Stimulated activated CD4-positive, alpha-beta T cell treated with anti-CD3 and anti-CD28 coated beads, Interleukin-2, amount 100 ng/mL, for 24 hours (primary cell): ENCODE measurements at regions not wholly inside any gene's neighbourhood (a gene's known extent, or its start where the extent isn't known, plus 50 kb on each side); places are given as distances from the start of the nearest gene placed in this dataset.

Source experiments
- DNase-seq, 2 donors: peaks; one replicate each; pipeline ENCODE4 v3.0.0-alpha.2; 2020

DNA sequence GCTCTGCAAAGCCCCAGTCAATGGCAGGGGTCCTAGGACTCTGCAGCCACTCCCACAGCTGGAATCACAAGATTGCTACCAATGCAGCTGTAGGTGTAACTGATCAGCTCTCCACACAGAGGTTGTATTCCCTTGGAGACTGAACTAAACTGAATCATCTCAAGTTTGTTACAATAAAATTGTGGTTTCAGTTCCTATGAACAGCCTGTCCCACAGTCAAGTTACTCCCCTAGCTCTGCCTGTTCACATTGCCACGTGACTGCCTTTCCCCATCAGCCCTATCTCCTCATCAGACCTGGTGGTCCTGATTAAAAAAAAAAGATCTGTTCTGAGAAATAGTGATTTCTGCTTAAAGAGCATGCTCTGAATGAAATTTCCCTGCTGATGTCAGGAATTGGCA, 287.9 kb upstream of the NBEA start:
- no peak for DNase-seq

DNA sequence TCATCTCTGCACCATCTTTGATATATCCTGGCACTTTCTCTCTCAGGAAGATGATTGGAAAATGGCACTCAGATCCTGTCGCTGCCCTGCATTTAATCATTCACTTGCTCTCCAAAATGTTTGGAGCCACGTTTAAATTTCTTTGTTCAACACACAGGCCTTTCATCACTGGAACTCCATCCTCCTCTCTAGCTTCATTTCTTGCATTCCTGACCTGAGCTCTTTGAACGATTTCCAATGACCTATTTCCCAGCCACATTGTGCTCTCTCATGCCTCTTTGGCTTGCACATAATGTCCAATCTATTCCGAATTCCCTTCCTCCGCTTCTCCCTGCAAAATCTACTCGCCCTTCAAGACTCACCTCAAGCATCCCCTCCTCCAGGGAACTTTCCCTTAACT, 287.4 kb upstream of the NBEA start:
- no peak for DNase-seq

- no peak for DNase-seq
These were observed 286.5 kb upstream of the NBEA start for GRCh38 chr13:34655554-34655953.

DNA sequence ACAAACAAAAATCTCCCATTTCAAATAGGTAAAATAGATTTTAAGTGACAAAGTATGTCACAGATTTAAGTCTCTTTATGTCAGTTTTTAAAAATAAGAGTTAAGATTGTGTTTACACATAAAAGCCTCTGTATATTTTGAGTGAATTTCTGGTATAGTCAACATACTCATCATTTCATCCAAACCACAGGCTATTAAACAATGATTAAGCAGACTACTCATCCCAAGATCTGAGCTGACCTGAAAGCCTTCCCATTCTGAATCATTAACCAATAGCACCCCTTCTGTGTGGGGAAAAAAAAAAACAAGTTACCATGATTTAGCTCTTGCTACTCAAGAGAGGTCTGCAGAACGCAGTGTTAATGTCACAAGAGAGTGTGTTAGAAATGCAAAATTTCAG, 284.4 kb upstream of the NBEA start:
- DNase-seq = no peak

GRCh38 chr13:34667286-34668218, 274.5 kb upstream of the NBEA start:
- DNase-seq = no peak

DNA sequence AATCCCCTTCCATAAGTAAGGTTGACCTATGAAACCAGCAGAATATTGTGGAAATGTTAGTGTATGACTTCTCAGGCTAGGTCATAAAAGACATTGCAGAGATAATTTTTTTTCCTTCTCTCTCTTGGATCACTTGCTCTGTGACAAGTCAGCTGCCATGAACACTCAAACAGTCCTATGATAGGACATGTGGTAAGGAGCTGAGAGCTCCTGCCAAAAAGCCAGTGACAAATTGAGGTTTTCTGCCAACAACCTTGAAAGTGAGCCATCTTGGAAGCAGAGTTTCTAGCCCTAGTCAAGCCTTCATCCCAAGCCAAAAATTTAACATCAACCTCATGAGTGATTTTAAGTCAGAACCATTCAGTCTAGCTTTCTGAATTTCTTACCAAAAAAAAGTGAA, 270.9 kb upstream of the NBEA start:
- DNase-seq = no peak

GRCh38 chr13:34672631-34673030, 269.4 kb upstream of the NBEA start:
- no peak for DNase-seq

GRCh38 chr13:34675626-34676025, 266.4 kb upstream of the NBEA start:
- DNase-seq = no peak

DNA sequence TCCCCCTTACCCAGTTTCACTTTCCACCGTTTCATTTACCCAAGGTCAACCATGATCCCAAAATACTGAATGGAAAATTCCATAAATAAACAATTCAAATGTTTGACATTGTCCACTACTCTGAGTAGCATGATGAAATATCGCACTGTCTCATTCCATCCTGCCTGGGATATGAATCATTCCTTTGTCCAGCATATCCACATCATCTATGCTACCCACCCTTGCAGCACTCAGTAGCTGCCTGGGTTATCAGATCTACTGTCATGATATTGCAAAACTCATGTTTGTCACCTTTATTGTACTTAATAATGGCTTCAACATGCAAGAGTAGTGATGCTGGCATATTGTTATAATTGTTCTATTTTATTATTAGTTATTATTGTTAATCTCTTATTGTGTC, 263.9 kb upstream of the NBEA start:
- DNase-seq = no peak

GRCh38 chr13:34681405-34681955, 260.6 kb upstream of the NBEA start:
- DNase-seq = no peak

DNA sequence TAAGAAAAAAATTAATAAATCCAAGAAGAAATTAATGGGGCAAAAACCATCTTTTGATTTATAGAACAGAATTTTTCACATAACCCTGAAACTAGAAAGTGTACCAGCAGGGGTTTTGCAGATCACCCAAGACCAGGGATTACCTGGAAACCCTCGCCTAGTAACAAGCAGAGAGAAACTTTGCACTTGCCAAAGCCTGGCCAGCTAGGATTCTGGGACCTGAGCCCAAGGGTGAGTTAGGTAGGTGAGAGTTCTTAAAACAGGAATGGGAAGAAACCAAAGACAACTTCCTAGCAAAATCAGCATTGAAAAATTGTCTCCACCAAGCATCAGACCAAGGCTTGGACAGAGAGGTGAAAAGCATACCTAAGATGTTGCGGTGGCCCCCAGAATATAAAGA, 247.0 kb upstream of the NBEA start:
- DNase-seq = no peak

- no peak for DNase-seq
These were observed 245.8 kb upstream of the NBEA start for GRCh38 chr13:34696296-34696695.

- no peak for DNase-seq
These were observed 245.3 kb upstream of the NBEA start for GRCh38 chr13:34696741-34697140.

DNA sequence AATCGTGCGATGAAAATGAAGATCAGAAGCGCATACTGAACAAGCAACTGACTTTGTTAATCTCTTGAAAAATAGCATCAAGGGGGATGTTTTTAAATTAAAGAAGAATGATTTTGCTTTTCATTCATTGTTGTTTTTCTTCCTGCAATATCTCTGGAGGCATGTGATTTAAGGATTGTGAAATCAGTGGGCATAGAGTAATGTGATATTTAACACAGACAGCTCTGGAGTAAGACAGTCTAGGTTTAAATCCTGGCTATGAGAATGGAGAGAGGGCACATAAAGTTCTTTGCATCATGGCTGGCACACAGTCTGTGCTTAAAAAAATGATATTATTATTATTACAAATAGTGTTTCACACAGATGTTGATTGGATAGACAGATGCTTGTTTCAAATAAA, 243.1 kb upstream of the NBEA start:
- DNase-seq = no peak

DNA sequence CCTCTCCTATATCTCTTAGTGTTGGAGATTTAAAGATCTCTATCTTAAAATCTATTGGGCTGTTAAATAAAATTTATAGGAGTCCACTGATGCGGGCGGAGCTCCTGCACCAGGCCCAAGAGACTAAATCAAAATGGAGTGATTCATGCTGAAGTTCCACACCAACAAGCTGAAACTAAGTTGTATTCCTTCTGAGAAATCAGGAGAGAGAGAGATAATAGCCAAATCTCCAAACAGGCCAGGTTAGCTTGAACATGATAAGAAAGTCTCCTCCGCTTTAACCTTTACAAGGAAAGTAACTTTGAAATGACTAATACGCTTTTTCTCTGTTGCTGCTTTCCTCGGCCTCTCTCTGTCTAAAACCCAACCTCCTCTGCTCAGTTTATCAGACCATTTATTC, 241.9 kb upstream of the NBEA start:
- DNase-seq = no peak

- DNase-seq = no peak
These were observed 240.2 kb upstream of the NBEA start for GRCh38 chr13:34701919-34702318.

GRCh38 chr13:34708566-34709313, 233.3 kb upstream of the NBEA start:
- DNase-seq = no peak

GRCh38 chr13:34719060-34719875, 222.8 kb upstream of the NBEA start:
- no peak for DNase-seq

DNA sequence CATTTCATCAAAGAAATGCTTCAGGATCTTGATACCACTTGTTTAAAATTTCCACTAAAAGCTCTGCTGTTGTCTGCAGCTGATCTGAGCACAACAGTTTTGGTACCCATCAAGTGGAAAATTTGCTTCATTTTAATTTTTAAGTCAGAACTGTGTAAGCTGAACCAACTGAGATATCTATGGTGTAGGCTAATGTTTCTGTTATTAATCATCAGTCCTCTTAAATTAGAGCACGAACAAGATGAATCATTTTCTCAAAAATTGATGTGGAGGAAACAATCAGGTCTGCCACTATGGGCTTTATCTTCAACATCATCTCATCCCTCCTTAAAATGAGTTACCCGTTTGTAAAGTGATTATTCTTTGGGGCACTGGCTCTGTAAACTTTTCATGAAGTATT, 221.5 kb upstream of the NBEA start:
- no peak for DNase-seq

- DNase-seq = no peak
These were observed 220.2 kb upstream of the NBEA start for GRCh38 chr13:34721631-34722595.

- no peak for DNase-seq
These were observed 219.1 kb upstream of the NBEA start for GRCh38 chr13:34722922-34723321.

DNA sequence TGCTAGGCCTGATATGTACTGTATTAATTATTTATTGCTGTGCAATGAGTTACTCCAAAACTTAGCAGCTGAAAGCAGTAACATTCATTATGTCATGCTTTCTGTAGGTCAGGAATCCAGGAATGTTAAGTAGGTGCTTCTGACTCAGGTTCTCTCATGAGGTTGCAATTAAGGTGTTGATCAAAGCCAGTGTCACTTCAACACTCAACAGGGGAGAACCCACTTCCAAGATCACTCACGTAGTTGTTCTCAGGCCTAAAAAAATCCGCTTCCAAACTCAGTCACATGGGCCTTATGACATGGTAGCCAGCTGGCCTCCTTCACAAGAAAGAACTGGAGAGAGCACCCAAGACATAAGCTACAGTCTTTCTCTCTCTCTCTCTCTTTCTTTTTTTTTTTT, 211.1 kb upstream of the NBEA start:
- no peak for DNase-seq
